Fibroblast of the aortic adventitia (primary cell): ENCODE measurements at regions not wholly inside any gene's neighbourhood (a gene's known extent, or its start where the extent isn't known, plus 50 kb on each side); places are given as distances from the start of the nearest gene placed in this dataset.

ENCODE experiments used
- DNase-seq: peaks from one replicate; pipeline ENCODE4 v3.0.0-alpha.2; 2010; ENCODE audit warnings: low read depth
- H3K4me3 ChIP-seq: 2 replicates; pipeline ENCODE4 v1.5.1; 2011; ENCODE audit warnings: low read depth, mild to moderate bottlenecking, control low read depth, low read length, moderate library complexity
- TF ChIP-seq, protein P1 (sequence below): IDR thresholded peaks from 2 replicates; pipeline ENCODE4 v1.5.1; 2011; ENCODE audit warnings: mild to moderate bottlenecking, low read length, control low read depth, inconsistent platforms; ENCODE audit not compliant: insufficient read depth

DNA sequence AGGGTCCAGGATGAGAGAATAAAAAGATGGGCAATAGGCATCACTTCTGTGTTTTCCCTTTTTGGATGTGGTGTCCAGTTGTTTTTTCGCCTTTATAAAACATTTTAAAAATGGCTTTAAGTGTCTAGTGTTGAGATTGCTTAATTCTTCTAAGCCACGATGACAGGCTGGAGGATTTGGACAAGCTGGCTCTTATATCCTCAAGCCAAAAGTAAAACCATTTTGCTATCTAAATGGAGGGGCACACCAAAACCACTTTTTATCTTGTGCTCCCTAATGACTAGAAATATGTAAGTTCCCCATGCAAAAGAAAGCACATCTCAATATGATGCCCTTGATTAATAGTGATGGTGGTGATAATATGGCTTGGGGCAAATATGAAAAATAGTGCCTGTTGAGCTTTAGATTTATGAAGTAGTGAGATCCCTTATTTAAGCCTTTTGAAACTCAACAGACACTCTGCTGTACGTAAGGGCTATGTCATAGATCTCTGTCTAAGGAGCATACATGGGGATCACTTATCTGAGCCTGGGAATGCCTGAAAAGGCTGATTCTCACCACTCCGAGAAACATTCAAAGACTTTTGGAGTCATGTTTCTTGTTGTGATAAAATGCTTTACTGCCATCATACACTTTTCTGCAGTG, 185.5 kb downstream of the KCNS3 start:
- DNase-seq = peak; percentile 7
- TF ChIP-seq, protein P1, sequence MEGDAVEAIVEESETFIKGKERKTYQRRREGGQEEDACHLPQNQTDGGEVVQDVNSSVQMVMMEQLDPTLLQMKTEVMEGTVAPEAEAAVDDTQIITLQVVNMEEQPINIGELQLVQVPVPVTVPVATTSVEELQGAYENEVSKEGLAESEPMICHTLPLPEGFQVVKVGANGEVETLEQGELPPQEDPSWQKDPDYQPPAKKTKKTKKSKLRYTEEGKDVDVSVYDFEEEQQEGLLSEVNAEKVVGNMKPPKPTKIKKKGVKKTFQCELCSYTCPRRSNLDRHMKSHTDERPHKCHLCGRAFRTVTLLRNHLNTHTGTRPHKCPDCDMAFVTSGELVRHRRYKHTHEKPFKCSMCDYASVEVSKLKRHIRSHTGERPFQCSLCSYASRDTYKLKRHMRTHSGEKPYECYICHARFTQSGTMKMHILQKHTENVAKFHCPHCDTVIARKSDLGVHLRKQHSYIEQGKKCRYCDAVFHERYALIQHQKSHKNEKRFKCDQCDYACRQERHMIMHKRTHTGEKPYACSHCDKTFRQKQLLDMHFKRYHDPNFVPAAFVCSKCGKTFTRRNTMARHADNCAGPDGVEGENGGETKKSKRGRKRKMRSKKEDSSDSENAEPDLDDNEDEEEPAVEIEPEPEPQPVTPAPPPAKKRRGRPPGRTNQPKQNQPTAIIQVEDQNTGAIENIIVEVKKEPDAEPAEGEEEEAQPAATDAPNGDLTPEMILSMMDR = no peak
- no peak overlapping the region for H3K4me3 ChIP-seq

DNA sequence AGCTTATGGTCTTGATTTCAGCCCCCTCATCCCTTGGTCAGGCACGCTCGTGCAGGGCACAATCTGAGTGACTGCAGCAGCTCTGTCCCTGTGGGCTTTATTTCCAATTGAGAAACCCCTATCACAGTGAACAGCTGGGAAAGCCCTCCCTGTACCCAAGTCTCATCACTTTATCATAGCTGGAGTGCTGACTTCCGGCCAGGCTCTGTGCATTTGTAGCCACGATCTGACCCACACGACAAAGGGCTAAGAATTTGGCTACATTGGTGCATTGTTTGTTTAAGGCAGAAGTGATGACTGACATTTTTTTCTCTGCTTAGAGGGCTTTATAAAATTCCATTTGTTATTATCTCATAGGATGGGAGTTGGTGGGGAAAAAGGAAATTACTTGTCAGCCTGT, 184.4 kb downstream of the KCNS3 start:
- TF ChIP-seq, protein P1 = no peak
- no peak for DNase-seq

DNA sequence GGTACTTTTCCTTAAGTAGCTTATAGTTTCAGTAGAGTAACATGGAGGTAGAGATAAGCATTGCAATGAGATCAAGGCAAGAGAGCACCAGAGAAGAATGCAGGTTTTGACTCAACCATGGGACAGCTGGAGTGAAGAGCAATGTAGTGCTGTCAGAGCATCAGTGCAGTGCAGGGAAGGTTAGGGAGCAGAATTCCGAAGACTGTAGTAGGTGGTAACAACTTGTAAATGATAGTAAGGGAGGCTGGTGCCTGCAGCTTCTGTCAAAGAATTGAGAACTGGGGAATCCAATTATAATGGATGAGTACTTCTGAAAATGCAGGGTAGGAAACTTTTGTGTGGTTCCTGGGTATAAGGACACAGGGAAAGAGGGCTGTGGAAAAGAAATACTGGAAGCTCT, 183.2 kb downstream of the KCNS3 start:
- H3K4me3 ChIP-seq = no peak overlapping the region
- no peak for DNase-seq
- TF ChIP-seq, protein P1 = no peak

More for the DNA sequence above, 184.4 kb downstream of the KCNS3 start:
- H3K4me3 ChIP-seq = no peak overlapping the region

DNA sequence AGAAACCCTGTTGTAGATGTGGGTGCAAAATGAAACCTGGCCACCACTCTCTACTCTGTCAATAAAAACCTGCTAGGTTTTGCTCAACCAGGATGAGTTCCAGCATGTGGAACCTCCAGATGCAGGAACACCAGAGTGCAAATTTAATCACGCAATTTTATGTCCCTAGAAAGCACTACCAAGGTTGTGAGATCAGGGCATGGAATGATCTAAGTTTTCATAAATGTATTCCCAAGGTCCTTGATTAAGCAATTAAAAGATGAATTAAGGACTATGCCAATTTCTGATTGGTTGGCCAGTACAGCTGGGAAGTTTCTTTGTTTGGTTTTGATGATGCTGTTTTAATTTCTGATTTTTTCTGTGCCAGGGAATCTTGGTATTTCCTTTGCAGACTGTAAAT, 179.2 kb downstream of the KCNS3 start:
- no peak overlapping the region for H3K4me3 ChIP-seq
- TF ChIP-seq, protein P1 = no peak
- DNase-seq = no peak

GRCh38 chr2:18055290-18055689, 176.8 kb downstream of the KCNS3 start:
- H3K4me3 ChIP-seq = no peak overlapping the region
- DNase-seq = peak; percentile 8
- TF ChIP-seq, protein P1 = no peak

GRCh38 chr2:18050001-18050400, 171.5 kb downstream of the KCNS3 start:
- TF ChIP-seq, protein P1 = no peak
- DNase-seq = no peak
- no peak overlapping the region for H3K4me3 ChIP-seq

DNA sequence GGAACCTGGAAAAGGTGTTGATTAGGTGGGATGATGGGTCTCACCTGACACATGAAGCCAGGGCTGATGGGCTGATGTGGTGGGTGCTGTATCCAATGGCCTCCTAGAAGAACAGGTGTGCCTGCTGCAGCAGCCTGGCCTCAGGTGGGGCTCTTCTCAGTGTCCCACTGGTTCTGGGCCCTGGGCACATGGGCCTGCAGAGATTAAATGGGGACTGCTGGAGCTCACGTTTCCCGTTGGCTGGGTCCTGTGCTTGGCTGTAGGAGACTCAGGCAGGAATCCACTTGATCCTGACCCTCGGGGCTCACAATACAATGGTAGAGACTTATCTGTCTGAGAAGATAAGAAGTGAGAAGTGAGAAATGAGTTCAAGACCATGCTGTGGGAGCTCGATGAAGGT, 170.9 kb downstream of the KCNS3 start:
- TF ChIP-seq, protein P1 = no peak
- no peak overlapping the region for H3K4me3 ChIP-seq
- no peak for DNase-seq
